OCI-M1 (cell line): ENCODE measurements at regions not wholly inside any gene's neighbourhood (a gene's known extent, or its start where the extent isn't known, plus 50 kb on each side); places are given as distances from the start of the nearest gene placed in this dataset.
A peak's percentile ranks its signal among the peaks of the same experiment; 100 is the strongest.

Experiments used
- DNase-seq: peaks from one replicate; lab custom pipeline; 2025; lab: John Stamatoyannopoulos, UW

DNA sequence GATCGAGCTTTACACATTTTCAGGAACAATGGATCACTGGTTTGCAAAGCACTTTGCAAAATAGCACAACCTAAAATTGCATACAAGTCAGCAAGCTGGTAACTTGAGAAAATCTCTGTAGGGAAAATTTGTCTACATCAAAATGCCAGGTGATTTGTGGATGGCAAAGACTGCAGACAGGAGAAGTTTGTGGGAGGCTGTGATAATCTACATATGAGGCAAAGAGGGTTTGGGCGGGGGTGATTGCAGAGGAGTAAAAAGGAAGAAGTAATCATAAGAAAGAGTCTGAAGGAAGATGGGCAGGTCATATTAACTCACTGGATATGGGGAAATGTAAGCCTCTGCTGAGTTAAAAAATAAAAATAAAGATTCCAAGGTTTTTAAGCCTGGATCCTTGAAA is 166.3 kb upstream of the STXBP5 start:
- no peak for DNase-seq

DNA sequence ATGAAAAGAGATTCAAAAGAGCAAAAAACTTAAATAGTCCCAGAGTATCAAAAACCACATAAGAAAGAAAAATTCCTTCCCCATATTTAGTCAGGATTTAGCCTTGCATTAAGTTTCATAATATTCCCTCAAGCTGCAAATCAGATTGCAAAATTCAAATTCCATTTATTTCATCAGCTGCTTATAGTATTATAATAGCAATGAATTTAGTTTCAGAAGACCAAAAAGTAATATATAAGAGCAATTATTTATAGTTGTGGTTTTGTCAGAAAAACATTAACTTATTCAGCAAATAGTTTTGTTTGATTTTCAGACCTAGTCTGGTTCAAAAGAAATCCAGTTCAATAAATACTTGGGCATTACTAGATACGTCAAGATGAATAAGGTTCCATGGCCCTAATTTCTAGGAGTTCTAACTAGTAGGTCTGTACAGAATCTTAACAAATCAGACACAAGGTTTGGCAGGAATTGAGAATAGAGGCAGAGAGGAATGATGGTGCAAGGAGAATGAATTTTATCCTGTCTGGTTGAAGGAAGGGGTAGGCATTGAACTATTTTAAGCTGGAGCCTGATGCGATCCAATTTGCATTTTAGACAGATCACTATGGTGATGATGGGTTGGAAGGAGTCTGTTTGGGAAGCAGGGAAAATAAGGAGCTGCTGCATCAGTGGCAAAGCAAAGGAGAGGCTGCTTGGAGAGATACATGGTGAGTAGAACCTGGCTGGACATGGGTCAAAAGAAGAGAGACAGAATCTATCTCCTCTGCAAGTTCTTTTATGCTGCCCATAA is 163.9 kb upstream of the STXBP5 start:
- no peak for DNase-seq

DNA sequence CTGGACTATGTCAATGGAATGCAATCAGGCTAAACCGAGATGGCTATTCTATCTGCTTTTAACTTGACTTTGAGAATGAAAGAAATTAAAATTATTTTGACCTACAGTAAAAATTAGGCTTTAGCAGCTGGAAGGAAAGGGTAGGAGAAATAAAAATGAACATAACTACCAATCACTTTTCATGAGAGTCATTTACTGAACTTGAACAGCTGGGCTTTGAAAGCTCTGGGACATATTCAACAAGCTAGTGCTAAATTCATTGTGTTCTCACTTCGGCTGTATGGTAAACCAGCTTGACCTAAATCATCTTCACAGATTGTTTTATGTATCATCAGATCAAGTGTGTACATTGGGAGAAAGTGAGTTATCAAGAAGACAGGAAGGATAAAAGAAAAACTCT is 161.5 kb upstream of the STXBP5 start:
- no peak for DNase-seq

DNA sequence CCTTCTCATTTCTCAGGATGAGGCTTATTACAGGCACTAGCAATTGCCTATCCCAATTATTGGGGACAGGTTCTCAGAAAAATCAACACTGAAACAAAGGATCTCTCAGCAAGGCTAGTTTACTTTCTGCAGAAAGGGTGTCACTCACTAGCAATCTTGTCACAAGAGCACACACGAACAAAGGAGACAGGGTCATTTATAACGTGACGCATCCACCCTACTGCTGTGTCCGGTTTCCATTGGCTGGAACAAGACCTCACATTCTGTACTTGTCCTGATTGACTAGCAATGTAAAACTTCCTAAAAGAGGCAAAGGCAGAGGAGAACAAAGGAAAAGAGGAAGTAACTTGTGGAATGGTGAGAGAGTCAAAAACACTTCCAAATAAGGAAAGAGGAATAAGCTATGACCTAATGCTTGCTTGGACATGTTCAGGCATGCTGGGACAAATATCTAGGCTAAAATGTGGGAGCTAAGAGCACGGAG is 160.2 kb upstream of the STXBP5 start:
- DNase-seq: peak; percentile 79

DNA sequence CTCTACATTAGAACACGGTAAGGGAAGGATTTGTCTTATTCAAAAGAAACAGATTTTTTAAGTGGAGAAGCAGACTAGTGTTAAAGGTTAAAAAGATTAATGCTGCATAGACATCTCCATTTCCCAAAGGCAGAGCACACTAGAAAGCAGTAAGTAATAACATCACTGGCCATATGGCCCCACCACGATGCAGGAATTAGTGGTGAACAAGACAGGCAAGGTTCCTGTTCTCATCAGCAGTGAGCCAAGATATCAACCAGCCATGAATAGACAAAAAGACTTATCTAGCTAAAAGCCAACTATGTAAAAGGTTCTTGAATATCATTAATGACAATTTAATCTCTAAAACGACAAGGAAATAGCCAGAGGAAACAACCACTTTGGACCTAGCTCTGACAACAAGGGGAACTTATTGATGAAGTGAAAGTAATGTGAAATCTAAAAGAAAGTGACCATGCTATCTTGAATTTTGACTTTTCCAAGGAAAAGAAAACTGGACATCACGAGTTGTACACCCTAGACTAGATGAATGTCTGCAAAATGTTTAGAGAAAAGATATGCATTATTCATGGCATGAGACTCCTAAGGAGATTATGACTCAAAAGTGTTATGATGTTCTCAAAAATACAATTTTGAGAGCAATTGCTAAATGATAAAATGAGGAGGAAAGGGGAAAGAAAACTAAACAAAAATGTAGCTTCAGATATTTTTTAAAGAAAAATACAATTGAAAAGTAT is 157.9 kb upstream of the STXBP5 start:
- DNase-seq: peak; percentile 59

DNA sequence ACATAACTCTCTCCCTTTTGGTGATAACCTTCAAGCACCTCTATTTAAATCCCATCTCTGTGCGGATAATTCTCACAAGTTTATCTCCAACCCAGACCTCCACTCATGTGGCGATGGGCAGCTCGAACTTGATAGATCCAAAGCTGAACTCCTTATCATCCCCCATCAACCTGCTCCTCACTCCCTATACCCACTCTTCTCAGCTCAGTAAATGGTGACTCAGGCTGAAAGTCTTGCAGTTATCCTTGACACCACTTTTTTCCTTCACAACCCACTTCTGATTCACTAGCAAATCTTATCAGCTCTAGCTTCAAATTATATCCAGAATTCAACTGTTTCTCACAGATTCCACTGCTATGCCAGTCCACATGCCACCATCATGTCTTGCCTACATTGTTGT is 155.3 kb upstream of the STXBP5 start:
- no peak for DNase-seq

DNA sequence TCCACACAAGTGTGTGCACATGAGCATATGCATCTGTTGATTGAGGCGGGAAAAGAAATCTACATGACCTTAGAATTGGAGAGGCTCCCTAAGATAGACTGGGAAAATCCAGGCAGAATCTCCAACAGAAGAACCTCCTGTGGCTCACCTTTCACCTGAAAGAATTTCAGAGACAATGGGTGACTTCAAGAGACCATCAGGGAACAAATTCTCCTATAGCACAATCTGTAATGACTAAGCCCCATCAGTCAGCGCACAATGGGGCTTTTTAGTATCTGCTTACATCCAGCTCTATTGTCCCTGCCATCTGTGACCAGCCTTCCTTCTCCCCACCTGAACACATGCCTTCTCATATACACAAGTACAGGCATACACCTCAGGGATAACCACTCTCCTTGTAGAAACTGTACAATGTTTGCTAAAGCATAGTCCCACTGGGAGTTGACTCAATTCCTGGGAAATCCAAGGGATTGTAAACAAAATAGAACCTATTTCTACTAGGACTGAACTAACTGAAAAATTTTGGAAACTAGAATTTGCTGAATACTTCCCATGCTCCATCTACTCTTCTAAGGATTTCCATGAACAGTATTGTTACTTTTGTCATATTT is 150.8 kb upstream of the STXBP5 start:
- DNase-seq: no peak

DNA sequence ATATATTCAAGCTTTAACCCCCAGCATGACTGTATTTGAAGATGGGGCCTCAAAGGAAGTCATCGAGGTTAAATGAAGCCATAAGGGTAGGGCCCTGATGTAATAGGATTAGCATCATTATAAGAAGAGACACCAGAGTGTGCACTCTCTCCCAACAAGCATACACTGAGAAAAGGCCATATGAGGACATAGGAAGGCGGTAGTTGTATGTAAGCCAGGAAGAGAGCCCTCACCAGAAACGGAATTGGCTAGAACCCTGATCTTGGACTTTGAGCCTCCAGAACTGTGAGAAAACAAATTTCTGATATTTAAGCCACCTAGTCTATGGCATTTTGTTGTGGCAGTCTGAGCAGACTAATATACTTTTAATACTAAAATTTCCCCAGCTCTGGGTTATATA is 150.1 kb upstream of the STXBP5 start:
- no peak for DNase-seq

DNA sequence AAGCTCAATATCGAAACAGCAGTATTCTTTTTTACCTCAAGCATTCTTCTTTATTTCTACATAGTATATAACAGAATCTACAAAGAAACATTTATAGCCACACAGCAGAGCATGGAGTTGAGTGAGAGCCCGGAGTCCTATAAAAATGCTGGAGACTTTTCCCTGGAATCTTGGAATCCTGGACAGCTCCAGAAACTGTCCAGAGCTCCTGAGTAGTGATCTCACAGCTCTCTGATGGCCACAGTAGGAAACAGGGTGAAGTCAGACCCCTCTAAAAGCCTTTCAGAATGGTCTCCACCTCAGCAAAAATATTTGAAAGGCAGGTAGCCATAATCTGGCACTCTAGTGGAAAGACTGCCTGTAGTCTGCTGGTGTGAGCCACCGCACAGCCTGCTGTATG is 149.3 kb upstream of the STXBP5 start:
- DNase-seq: no peak

DNA sequence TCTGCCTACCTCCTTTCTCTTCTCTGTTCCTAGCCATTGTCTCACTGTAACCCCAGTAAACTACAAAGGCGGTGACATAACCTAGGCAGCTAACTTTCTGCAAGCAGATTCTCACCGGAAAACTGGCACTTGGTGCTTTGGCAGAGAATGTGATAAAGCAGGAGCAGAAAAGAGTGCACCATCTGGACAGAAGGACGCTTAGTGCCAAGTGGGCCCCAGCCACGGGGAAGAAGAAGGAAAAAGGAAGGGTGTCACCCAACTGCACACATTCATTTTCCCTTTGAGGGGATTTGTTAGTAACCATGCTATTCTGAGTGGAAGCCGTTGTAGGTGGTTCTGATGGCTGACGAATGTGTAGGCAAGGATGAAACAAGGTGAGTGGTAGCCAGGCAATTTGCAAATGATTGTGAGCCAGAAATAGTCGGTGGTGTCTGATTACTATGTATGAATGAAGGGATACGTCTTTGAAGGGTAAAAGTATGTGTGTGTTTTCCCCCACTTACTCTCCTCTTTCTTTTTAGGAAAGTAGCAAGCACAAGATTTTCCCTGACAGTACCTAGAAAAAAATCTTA is 148.3 kb upstream of the STXBP5 start:
- DNase-seq: no peak

DNA sequence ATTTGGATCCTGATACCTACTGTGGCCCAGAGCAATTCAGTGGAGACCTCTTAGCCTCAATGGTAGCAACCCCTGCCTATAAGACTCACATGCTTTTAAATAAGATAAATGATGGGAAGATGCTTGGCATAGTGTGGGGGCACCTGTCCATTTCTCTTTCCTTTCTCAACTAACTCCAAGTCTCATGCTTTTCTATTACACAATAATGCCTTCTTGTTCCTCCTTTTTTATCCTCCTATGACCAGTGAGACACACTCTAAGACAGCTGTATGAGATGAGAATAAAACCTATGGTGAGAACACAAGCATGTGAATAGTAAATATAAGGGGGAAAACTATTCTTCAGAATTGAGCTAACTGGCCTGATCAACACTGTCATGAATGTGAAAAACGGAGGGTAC is 147.0 kb upstream of the STXBP5 start:
- peak; percentile 46 for DNase-seq

DNA sequence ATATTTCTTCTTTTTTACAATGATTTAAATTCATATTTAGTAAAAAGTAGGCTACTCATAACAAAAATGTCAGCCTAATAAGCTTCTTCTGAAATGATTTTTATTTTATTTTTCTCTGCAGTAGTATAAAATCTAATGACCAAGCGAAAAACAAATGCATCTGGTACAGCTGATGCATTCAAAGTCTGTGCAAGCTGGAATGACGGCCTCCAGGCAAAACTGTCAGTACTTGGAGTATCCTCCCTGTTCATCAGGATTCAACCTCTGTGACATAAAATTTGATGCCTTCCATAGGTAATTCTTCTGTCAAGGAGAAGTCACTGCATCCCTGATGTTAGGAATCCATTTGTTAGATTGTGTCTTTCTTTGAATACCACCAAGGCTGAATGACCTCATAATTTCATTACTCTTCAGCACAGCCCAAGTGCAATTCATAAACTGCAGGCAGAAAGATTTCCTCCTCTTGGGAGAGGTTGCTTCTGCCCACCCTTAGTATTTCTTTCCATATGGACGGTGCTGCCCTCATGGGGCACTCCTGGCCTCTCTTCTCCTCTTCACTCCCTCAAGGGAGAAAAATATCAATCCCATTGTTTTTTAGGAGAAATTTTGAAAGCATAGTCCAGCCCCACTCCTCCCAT is 146.4 kb upstream of the STXBP5 start:
- no peak for DNase-seq

DNA sequence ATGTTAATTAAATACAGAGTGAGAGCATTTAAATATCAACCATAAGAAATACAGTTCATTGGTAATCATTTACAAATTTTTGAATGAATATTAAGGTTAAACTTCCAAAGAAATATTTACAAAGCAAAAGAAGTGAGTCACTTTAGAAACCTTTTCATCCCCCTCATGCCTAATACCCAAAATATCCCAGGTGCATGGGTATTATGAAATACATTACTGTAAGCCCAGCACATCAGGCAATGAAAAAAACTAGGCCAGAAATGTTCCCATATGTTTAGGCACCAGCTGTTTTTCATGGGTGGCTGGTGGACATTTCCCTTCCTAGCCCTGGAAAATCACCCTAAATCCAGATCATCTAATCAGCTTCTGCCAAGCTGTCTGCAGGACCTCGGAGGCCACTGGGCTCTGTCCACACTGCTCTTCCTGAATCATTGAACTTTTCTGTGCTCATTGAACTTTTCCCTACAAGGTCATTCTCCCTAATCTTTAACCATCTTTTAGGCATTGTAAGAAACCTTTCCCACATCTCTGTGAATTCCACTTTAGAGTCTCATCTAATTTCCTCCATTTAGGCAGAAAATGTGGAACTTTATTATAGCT is 145.3 kb upstream of the STXBP5 start:
- no peak for DNase-seq

DNA sequence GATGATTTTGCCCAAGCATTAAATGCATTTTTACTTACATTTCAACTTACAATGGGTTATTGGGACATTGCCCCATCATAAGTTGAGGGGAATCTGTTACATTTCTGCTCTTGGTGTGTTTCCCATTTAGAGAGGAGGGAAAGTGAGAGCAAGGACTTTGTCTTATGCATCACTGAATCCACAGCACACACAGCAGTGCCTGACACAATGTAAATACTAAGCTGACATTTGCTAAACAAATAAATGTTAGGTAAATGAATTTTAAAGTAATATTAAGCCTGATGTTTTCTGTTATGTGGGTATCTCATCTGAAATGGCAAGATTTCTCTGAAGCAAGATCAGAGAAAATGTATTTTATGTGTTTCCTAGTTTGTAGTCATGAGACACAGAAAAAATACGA is 143.6 kb upstream of the STXBP5 start:
- no peak for DNase-seq

DNA sequence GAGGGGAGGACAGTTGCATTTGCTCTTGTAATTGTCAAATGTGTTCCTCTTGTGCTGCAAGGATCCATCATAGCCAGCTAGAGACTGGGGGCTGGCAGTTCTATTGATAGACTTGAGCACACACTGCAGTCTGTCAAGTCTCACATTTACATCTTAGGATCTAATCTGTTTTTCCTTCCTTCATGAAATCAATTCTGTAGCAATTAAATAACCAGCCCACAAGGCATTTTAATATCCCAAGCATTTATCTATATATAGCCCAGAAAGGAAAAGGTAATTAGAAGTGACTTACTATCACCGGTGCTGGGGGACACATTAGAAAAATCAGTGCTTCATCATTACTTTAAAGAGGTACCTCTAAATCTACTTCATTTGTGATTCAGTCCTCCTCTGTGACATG is 143.0 kb upstream of the STXBP5 start:
- no peak for DNase-seq

DNA sequence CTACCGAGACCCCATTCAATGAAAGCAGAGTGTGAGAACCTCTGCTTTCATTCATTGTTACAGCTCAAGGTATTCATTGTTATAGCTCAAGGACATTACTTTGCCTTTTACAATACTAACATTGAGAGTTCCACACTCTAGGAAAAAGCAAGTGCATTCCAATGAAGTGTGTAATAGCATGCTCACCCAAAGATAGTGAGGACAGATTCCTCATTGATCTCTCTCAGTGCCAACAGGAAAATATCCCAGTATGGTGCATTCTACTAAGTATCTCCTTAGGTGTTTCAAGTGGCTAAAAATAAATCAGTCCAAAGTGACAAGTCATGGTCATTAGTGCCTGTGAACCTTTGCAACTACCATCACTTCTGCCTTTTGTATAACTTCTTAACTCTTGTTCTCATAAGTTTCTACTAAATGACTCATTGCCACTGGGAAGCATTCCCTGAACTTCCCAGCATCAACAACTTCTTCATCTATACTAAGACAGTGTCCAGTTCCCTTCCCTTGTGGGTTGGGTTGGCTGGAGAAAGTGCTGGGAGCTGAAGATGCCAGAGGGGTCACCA is 140.7 kb upstream of the STXBP5 start:
- no peak for DNase-seq

DNA sequence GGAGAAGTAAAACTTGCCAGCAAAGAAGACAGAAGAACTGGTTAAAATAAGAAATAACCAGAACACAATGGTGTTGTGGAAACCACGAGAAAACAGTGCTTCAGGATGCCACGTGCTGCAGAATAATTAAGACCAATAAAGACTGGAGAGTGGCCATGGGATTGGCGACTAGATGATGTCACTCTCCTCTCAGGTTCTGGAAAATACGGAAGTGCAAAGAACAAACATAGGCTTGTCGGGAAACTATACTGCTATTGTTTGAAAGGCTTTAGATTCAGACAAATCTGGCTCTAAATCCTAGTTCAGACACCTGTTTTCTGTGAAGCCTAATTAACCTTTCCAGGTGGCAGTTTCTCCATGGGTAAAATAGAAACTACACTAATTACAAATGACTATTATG is 138.4 kb upstream of the STXBP5 start:
- DNase-seq: no peak

DNA sequence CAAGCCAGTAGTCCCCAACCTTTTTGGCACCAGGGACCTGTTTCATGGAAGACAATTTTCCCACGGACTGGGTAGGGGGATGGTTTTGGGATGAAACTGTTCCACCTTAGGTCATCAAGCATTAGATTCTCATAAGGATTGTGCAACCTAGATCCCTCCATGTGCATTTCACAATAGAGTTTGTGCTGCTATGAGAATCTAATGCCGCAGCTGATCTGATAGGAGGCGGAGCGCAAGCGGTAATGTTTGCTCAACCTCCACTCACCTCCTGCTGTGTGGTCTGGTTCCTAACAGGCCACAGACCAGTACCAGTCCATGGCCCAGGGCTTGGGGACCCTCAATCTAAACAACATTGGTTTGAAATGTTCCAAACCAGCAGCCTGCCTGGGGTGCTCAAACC is 137.0 kb upstream of the STXBP5 start:
- DNase-seq: peak; percentile 18

DNA sequence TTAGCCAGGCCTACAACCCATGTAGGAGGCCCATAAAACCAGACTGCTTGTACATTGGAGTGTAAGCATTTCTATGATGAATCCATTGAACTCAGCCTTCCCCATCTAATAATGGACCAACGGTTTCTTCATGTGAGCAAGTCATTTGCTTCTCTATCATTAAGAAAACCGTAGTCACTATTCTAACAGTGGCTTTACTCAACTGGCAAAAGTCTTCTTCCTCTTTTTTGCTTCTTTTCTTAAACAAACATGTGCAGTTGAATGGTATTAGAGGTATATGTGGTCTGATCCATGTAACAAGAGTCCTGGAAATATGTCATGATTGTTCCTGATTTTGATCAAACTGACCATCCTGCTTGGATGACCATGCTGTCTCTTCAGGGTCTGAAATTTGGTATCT is 132.4 kb upstream of the STXBP5 start:
- peak; percentile 69 for DNase-seq

DNA sequence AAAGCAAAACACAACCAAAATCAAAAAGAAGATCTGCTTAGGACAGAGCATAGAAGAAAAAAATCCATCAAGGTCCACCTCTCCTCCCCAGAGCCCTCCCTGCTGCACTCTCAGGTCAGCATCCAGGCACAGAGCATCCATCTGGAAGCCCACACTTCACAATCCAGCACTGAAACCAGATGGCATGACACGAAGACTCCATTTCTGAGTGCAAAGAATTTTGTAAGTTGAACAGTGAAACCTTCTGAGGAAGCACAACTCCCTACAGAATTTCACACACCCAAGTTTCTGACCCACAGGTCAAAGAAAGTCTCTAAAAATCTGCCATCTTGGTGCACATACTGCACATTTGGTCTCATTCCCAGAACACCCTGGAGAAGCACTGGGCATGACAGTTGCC is 128.8 kb upstream of the STXBP5 start:
- no peak for DNase-seq

DNA sequence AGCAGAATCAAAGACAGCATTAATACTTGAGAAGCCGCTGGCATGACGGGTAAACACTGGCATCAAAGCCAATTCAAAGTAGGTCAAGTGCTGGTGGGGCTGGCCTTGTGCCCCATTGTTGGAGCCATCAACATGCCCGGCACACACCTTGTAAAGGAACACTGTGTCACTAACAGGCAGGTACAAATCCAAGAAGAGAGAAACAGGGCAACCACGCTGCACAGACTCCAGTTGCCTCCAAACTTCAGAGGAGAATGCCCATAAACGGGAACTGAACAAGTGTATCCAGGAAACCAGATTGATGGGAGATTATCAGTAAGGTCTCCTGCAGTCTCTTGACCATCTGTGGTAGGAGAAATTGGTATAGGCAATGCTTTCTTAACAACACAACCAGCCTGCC is 127.0 kb upstream of the STXBP5 start:
- no peak for DNase-seq

DNA sequence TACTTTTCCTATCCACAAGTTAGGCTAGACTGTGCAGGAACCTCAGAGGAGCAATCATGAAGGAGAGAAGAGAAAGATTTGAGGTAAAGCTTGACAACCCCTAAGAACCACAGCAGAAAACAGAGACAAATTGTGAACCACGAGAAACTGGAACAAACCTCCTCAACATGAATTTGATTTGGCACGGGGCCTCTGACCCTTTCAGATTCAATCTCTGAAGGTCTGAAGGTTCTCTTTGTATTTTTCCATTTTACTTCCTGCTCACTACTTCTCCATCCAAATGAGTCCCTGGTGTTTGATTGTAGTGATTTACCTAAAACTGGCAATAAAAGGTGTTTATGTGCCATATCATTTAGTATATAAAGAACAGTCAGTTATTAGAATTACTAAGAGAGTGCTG is 126.1 kb upstream of the STXBP5 start:
- DNase-seq: no peak
